Mesothelial cell of epicardium (in vitro differentiated cells): ENCODE measurements at regions not wholly inside any gene's neighbourhood (a gene's known extent, or its start where the extent isn't known, plus 50 kb on each side); places are given as distances from the start of the nearest gene placed in this dataset.

Experiments used
- DNase-seq, 2 experiments: peaks; one replicate each; pipeline ENCODE4 v3.0.0; 2021; ENCODE audit warnings: low spot score in 2 of 2; ENCODE audit not compliant: unreplicated experiment in 2 of 2
- H3K27ac Mint-ChIP-seq: 2 replicates; pipeline ENCODE4 v1.8.0; 2021; ENCODE audit warnings: mixed read lengths
- H3K27me3 Mint-ChIP-seq: 2 replicates; pipeline ENCODE4 v1.8.0; 2021; ENCODE audit warnings: low read depth, mixed read lengths
- H3K36me3 Mint-ChIP-seq: 2 replicates; pipeline ENCODE4 v1.8.0; 2021; ENCODE audit warnings: mixed read lengths
- H3K4me1 Mint-ChIP-seq: 2 replicates; pipeline ENCODE4 v1.8.0; 2021; ENCODE audit warnings: mixed read lengths
- H3K4me3 Mint-ChIP-seq: 2 replicates; pipeline ENCODE4 v1.8.0; 2021; ENCODE audit warnings: mild to moderate bottlenecking, moderate library complexity, mixed read lengths
- H3K9me3 Mint-ChIP-seq: 2 replicates; pipeline ENCODE4 v1.8.0; 2021; ENCODE audit warnings: mixed read lengths
- TF ChIP-seq, protein P1 (sequence below): fragments of 200-600 bp; sonication (generic); IDR thresholded peaks from one replicate; pipeline ENCODE4 v1.5.0; 2021; ENCODE audit warnings: antibody characterized with exemption; ENCODE audit not compliant: unreplicated experiment

- DNase-seq: no peak
- peaks cover 4% of the 10 kb centered on the region for H3K9me3 Mint-ChIP-seq
- no peak overlapping the region for H3K27ac Mint-ChIP-seq
- H3K4me1 Mint-ChIP-seq: peaks cover 25% of the 10 kb centered on the region
- no peak overlapping the region for H3K4me3 Mint-ChIP-seq
- TF ChIP-seq, protein P1, sequence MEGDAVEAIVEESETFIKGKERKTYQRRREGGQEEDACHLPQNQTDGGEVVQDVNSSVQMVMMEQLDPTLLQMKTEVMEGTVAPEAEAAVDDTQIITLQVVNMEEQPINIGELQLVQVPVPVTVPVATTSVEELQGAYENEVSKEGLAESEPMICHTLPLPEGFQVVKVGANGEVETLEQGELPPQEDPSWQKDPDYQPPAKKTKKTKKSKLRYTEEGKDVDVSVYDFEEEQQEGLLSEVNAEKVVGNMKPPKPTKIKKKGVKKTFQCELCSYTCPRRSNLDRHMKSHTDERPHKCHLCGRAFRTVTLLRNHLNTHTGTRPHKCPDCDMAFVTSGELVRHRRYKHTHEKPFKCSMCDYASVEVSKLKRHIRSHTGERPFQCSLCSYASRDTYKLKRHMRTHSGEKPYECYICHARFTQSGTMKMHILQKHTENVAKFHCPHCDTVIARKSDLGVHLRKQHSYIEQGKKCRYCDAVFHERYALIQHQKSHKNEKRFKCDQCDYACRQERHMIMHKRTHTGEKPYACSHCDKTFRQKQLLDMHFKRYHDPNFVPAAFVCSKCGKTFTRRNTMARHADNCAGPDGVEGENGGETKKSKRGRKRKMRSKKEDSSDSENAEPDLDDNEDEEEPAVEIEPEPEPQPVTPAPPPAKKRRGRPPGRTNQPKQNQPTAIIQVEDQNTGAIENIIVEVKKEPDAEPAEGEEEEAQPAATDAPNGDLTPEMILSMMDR: no peak
- no peaks in the 10 kb centered on the region for H3K27me3 Mint-ChIP-seq
- H3K36me3 Mint-ChIP-seq: no peaks in the 10 kb centered on the region
Measured at GRCh38 chr12:31880340-31880739, 78.9 kb upstream of the RESF1 start.

GRCh38 chr12:31877884-31878283 is 81.3 kb upstream of the RESF1 start:
- DNase-seq: no peak
- Mint-ChIP-seq H3K36me3 (peaks cover 3% of the 10 kb centered on the region), H3K27ac (peak overlapping the region; percentile 81), H3K4me3 (no peak overlapping the region), H3K9me3 (peaks cover 4% of the 10 kb centered on the region), H3K4me1 (peaks cover 38% of the 10 kb centered on the region), H3K27me3 (no peaks in the 10 kb centered on the region)
- TF ChIP-seq, protein P1: no peak

GRCh38 chr12:31876568-31877424 is 82.4 kb upstream of the RESF1 start:
- TF ChIP-seq, protein P1: no peak
- DNase-seq: no peak
- H3K36me3 Mint-ChIP-seq: peaks cover 7% of the 10 kb centered on the region
- peak overlapping the region; percentile 81 for H3K27ac Mint-ChIP-seq
- peaks cover 10% of the 10 kb centered on the region for H3K9me3 Mint-ChIP-seq
- no peaks in the 10 kb centered on the region for H3K27me3 Mint-ChIP-seq
- H3K4me1 Mint-ChIP-seq: peaks cover 38% of the 10 kb centered on the region
- no peak overlapping the region for H3K4me3 Mint-ChIP-seq

DNA sequence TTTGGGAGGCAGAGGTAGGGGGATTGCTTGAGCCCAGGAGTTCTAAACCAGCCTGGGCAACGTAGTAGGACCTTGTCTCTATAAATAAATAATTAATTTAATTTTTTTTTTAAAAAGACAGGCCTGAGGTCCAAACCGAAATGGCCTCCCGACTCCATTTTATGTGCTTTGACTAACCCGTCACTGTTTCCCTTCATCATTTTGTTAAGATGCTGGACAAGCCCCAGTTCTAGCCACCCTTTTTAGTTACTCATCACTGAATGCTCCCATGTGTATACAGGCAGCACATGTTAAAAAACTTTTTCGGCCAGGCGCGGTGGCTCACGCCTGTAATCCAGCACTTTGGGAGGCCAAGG is 83.6 kb upstream of the RESF1 start:
- Mint-ChIP-seq H3K27me3 (no peaks in the 10 kb centered on the region), H3K4me3 (no peak overlapping the region), H3K9me3 (peaks cover 13% of the 10 kb centered on the region), H3K4me1 (peaks cover 38% of the 10 kb centered on the region), H3K36me3 (peaks cover 7% of the 10 kb centered on the region), H3K27ac (peak overlapping the region; percentile 79)
- DNase-seq: no peak
- TF ChIP-seq, protein P1: no peak

DNA sequence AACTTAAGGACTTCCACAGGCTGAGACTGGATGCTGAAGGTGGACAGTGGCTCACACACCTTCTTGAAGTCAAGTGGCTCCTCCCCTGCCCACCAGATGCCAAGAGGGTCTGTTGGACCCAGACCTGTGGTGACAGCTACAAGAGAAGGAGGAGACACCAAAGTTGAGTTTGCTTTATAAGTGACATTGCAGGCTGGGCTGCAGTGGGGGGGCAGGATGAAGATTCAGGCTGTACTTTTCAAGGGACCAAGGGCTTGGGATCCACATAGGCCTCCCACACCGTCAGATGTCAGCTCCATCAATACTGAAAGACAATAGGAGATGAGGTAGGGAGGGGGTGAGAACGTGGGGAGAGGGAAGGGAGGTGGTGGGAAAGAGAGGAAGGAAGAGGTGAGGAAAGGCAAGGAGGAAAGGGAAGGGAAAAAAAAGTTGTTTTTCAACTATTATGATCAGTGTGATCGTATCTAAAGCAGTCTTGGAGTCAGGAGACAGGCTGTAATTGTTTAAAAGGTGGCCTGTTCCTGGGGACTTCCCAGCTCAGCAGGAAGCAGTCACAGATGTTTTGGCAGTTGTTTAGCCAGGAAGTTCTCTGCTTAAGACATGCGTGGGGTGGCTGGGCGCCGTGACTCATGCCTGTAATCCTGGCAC is 84.1 kb upstream of the RESF1 start:
- H3K36me3 Mint-ChIP-seq: peaks cover 7% of the 10 kb centered on the region
- no peak overlapping the region for H3K4me3 Mint-ChIP-seq
- no peak for DNase-seq
- TF ChIP-seq, protein P1: no peak
- peaks cover 13% of the 10 kb centered on the region for H3K9me3 Mint-ChIP-seq
- peak overlapping the region; percentile 79 for H3K27ac Mint-ChIP-seq
- peaks cover 39% of the 10 kb centered on the region for H3K4me1 Mint-ChIP-seq
- H3K27me3 Mint-ChIP-seq: no peaks in the 10 kb centered on the region
